HFFc6 (cell line): ENCODE measurements at regions not wholly inside any gene's neighbourhood (a gene's known extent, or its start where the extent isn't known, plus 50 kb on each side); places are given as distances from the start of the nearest gene placed in this dataset.

Source experiments
- DNase-seq: peaks from one replicate; pipeline ENCODE4 v3.0.0-alpha.2; 2018
- H3K27ac Mint-ChIP-seq: 2 replicates; pipeline ENCODE4 v1.8.0; 2020; ENCODE audit warnings: mild to moderate bottlenecking, mixed read lengths
- H3K27me3 Mint-ChIP-seq: 2 replicates; pipeline ENCODE4 v1.8.0; 2021; ENCODE audit warnings: mild to moderate bottlenecking, moderate library complexity, mixed read lengths; ENCODE audit not compliant: insufficient read depth
- H3K36me3 Mint-ChIP-seq: 2 replicates; pipeline ENCODE4 v1.8.0; 2021; ENCODE audit warnings: low read depth, mixed read lengths
- H3K4me1 Mint-ChIP-seq: 2 replicates; pipeline ENCODE4 v1.8.0; 2020; ENCODE audit warnings: low read depth, mixed read lengths
- H3K4me3 Mint-ChIP-seq: 2 replicates; pipeline ENCODE4 v1.8.0; 2020; ENCODE audit warnings: mild to moderate bottlenecking, moderate library complexity, mixed read lengths
- H3K9me3 Mint-ChIP-seq: 2 replicates; pipeline ENCODE4 v1.8.0; 2020; ENCODE audit warnings: mild to moderate bottlenecking, mixed read lengths
- TF ChIP-seq, protein P1 (sequence below): fragments of 200-600 bp; sonication (generic); IDR thresholded peaks from 2 replicates; pipeline ENCODE4 v1.5.0; 2021; ENCODE audit warnings: antibody characterized with exemption, mild to moderate bottlenecking

DNA sequence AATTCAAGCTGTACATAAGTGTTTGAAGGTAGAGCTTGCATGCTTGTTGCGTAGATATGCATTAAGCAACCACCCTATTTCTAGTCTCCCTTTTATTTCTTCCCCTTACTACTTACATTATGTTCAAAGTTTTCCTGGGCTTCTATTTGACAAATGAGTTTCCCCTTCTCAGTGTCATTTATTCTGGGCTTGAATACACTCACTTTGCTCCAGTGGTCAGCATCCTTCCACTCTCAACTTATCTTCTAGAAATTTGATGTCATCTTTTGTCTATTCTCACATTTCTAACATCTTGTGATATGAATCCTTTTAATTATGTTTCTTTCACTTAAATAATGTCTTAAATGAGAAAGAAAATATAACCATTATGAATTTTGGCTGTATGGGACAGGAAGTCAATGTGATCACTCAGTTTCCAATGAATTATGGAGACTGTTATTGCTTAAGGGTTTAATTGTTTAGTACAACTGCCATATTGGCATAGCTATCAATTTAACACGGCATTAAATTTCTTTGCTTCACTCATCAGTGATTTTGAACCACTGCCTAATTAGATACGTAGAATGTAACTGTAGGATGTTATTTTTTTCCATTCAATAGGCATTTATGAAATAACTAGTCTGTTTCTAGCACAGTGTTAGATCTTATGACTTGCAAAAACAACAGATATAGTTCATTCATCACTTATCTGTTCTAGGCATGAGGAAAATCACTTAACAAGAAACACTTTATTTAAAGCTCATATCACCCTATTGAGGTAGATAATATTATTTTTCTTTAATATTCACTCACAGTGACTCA is 105.5 kb upstream of the CDH12 start:
- no peaks in the 10 kb centered on the region for H3K27me3 Mint-ChIP-seq
- H3K27ac Mint-ChIP-seq, result no peak overlapping the region
- no peaks in the 10 kb centered on the region for H3K36me3 Mint-ChIP-seq
- no peak overlapping the region for H3K4me3 Mint-ChIP-seq
- H3K9me3 Mint-ChIP-seq, result peaks cover 31% of the 10 kb centered on the region
- DNase-seq, result no peak
- no peaks in the 10 kb centered on the region for H3K4me1 Mint-ChIP-seq
- TF ChIP-seq, protein P1, sequence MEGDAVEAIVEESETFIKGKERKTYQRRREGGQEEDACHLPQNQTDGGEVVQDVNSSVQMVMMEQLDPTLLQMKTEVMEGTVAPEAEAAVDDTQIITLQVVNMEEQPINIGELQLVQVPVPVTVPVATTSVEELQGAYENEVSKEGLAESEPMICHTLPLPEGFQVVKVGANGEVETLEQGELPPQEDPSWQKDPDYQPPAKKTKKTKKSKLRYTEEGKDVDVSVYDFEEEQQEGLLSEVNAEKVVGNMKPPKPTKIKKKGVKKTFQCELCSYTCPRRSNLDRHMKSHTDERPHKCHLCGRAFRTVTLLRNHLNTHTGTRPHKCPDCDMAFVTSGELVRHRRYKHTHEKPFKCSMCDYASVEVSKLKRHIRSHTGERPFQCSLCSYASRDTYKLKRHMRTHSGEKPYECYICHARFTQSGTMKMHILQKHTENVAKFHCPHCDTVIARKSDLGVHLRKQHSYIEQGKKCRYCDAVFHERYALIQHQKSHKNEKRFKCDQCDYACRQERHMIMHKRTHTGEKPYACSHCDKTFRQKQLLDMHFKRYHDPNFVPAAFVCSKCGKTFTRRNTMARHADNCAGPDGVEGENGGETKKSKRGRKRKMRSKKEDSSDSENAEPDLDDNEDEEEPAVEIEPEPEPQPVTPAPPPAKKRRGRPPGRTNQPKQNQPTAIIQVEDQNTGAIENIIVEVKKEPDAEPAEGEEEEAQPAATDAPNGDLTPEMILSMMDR, result no peak

DNA sequence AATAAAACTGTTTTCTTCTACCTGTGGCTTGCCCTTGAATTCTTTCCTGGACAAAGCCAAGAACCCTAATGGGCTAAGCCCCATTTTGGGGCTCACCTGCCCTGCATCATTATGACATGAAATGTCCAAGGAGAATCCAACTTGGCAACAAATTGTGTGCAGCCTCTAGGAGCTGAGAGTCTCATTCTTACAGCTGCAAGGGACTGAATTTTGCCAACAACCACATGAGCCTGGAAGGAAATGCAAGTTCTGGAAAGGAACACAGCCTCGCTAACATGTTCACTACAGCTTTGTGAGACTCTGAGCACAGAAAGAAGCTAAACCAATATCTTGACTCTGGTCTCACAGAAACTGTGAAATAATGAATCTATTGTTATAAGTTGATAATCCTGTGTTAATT is 94.8 kb upstream of the CDH12 start:
- Mint-ChIP-seq H3K27me3 (no peaks in the 10 kb centered on the region), H3K9me3 (peaks cover 18% of the 10 kb centered on the region), H3K4me3 (no peak overlapping the region), H3K4me1 (no peaks in the 10 kb centered on the region), H3K36me3 (no peaks in the 10 kb centered on the region), H3K27ac (no peak overlapping the region)
- DNase-seq, result no peak
- TF ChIP-seq, protein P1, result no peak

DNA sequence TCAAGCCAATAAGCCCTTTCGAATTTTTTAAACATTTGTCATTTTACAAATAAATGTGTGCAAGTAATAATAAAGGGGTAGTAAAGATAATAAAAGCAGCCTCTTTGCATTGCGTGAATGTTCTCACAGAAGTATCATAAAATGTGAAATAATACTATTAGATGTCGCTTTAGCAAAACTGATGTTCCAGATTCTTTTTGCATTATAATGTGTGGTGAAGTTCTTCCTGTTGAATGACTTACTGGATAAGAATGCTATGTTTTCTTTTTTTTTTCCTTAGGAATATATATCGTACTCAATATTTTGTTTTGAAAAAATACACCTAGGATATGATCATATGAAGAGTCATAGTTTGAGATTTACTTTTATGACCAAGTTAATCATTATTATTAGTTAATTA is 85.2 kb upstream of the CDH12 start:
- H3K36me3 Mint-ChIP-seq, result no peaks in the 10 kb centered on the region
- peaks cover 42% of the 10 kb centered on the region for H3K9me3 Mint-ChIP-seq
- H3K27ac Mint-ChIP-seq, result no peak overlapping the region
- no peaks in the 10 kb centered on the region for H3K27me3 Mint-ChIP-seq
- DNase-seq, result no peak
- TF ChIP-seq, protein P1, result no peak
- H3K4me3 Mint-ChIP-seq, result no peak overlapping the region
- H3K4me1 Mint-ChIP-seq, result no peaks in the 10 kb centered on the region

DNA sequence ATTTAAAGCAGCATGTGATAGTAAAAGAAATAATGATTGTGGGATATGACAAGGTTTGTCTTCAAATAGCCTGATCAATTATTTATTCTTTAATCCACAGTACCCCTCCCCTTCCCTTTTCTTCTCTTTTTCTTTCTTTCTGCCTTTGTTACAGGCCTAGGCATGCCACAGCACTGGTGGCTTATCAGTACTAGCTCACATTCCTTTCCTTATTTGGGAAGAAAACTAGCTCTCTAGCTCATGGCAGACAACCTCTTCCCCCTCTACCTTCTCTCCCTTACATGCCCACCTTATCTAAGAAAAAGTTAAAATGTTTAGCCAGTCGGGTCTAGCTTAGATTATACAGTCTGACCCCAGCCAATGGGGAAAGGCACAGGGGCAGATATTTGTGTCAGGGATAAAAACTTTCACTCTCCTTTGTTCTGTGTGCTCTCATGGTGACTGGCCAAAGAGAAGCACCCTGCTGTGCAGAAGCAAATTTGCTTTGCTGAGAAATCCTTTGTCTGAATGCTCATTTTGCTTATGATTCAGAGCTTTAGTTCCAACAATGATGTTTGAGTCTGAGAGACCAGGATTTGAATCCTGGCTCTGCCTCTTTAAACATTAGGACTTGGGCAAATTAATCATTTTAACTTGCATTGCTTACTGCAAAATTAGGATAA is 75.8 kb upstream of the CDH12 start:
- peaks cover 52% of the 10 kb centered on the region for H3K9me3 Mint-ChIP-seq
- no peaks in the 10 kb centered on the region for H3K27me3 Mint-ChIP-seq
- no peak for DNase-seq
- no peaks in the 10 kb centered on the region for H3K4me1 Mint-ChIP-seq
- no peak overlapping the region for H3K4me3 Mint-ChIP-seq
- no peaks in the 10 kb centered on the region for H3K36me3 Mint-ChIP-seq
- TF ChIP-seq, protein P1, result no peak
- no peak overlapping the region for H3K27ac Mint-ChIP-seq

DNA sequence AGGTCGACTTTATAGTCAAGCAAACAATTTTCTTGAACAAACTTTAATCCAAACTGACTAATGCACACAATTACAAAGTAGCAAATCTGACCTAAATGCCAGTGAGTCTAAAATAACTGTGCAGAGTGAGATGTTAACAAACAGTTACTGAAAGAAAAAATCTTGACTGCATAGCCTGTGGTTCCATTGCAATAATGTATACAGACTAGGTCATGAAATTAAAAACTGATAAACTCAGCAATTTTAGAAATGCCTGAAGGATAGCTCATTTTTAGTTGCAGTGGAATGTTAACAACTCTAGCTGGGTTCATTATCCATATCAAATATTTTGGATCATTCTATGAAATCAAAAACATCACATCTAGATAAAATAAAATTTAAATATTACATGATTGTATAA is 73.4 kb upstream of the CDH12 start:
- Mint-ChIP-seq H3K4me3 (no peak overlapping the region), H3K27ac (no peak overlapping the region), H3K27me3 (no peaks in the 10 kb centered on the region), H3K4me1 (no peaks in the 10 kb centered on the region), H3K9me3 (peaks cover 51% of the 10 kb centered on the region), H3K36me3 (no peaks in the 10 kb centered on the region)
- no peak for DNase-seq
- TF ChIP-seq, protein P1, result no peak
